ENCODE measurements at regions not wholly inside any gene's neighbourhood (a gene's known extent, or its start where the extent isn't known, plus 50 kb on each side); places are given as distances from the start of the nearest gene placed in this dataset.

DNA sequence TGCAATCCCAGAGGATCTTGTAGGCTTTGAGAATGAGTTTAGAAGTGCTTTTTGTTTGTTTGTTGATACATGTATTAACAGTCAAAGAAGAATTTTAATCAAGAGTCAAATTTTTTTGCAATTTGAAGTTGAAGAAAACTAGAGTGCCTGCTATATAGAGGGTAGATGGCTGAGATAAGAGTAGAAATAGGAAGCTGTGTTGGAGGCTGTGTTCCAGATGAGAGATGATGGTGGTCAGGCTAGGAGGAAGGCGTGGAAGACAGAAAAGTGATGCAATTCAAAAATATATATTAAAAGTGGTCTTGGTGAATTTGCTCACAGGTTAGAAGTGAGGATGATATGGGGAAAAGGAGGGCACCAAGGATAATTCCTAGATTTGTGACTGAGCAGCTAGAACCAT lies 978.3 kb downstream of the BCL11A start:
- ChIA-PET CTCF (no interaction called here), POLR2A (no interaction called here)
- Histone ChIP-seq H3K36me3 (ENCODE audit: control insufficient read depth, insufficient read depth, low read length) (no peaks in the 10 kb centered on the region), H3K27me3 (ENCODE audit: control insufficient read depth, insufficient read depth, low read length) (no peaks in the 10 kb centered on the region), H3K4me3 (ENCODE audit: low read depth, low read length) (no peak overlapping the region)
- DNase-seq (ENCODE audit: low read depth), result no peak
- TF ChIP-seq CTCF (IDR thresholded peaks at IDR 0.05; ENCODE audit: insufficient read depth, low read depth, low read length), result no peak

DNA sequence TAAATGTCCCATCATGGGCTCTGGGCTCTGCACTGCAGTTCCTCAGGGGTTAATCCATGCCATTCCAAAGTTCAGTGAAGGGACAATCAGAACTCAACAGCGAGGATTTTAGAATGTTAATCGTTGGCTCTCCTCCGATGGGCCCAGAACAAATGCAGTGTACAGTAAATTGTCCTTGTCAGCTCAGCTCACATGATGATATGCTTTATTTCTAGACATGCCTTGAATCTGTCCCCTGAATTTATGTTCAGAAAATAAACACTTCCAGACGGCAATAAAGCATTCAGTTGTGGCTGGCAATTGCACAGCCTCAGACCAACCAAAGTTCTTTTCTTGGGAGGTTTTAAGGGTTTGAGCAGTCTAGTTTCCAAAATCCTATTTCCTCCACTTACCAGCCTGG lies 981.2 kb downstream of the BCL11A start:
- POLR2A ChIA-PET, result no interaction called here
- H3K27me3 ChIP-seq (ENCODE audit: control insufficient read depth, insufficient read depth, low read length), result no peaks in the 10 kb centered on the region
- H3K36me3 ChIP-seq (ENCODE audit: control insufficient read depth, insufficient read depth, low read length), result no peaks in the 10 kb centered on the region
- H3K4me3 ChIP-seq (ENCODE audit: low read depth, low read length), result no peak overlapping the region
- CTCF ChIA-PET, result no interaction called here
- no peak for TF ChIP-seq CTCF (IDR thresholded peaks at IDR 0.05; ENCODE audit: insufficient read depth, low read depth, low read length)
- no peak for DNase-seq (ENCODE audit: low read depth)

- CTCF ChIA-PET, result interaction anchor here (0.8 kb wide), 1 partner anchor 30 kb away, joined by 3 read pairs; no protein-coding TSS in a partner anchor
- Histone ChIP-seq H3K36me3 (ENCODE audit: control insufficient read depth, insufficient read depth, low read length) (no peaks in the 10 kb centered on the region), H3K27me3 (ENCODE audit: control insufficient read depth, insufficient read depth, low read length) (no peaks in the 10 kb centered on the region), H3K4me3 (ENCODE audit: low read depth, low read length) (no peak overlapping the region)
- POLR2A ChIA-PET, result no interaction called here
- no peak for TF ChIP-seq CTCF (IDR thresholded peaks at IDR 0.05; ENCODE audit: insufficient read depth, low read depth, low read length)
- DNase-seq (ENCODE audit: low read depth), result no peak
Measured at GRCh38 chr2:59570818-59571217, 982.6 kb downstream of the BCL11A start.

DNA sequence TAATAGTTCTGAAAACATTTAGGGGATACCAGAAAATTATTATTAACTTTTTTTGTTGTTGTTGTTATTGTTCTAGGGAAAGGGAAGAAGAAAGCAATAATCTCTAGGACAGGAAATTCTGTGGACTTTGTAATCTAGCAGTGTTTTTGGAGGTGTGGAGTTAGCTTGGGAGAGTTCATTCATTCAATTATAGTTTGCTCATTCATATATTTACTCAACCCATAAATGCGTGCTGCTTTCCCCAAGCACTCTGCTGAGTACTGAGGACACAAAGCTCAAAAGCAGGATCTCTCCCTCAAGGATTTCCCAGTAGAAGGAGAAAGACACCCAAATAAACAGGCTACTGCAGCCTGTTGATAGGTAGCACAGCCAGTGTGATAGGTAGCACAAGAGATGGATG lies 984.3 kb downstream of the BCL11A start:
- CTCF ChIA-PET, result no interaction called here
- H3K4me3 ChIP-seq (ENCODE audit: low read depth, low read length), result no peak overlapping the region
- no peaks in the 10 kb centered on the region for H3K36me3 ChIP-seq (ENCODE audit: control insufficient read depth, insufficient read depth, low read length)
- no peak for DNase-seq (ENCODE audit: low read depth)
- no peaks in the 10 kb centered on the region for H3K27me3 ChIP-seq (ENCODE audit: control insufficient read depth, insufficient read depth, low read length)
- POLR2A ChIA-PET, result no interaction called here
- no peak for TF ChIP-seq CTCF (IDR thresholded peaks at IDR 0.05; ENCODE audit: insufficient read depth, low read depth, low read length)

- Histone ChIP-seq H3K36me3 (ENCODE audit: control insufficient read depth, insufficient read depth, low read length) (no peaks in the 10 kb centered on the region), H3K27me3 (ENCODE audit: control insufficient read depth, insufficient read depth, low read length) (no peaks in the 10 kb centered on the region), H3K4me3 (ENCODE audit: low read depth, low read length) (no peak overlapping the region)
- CTCF ChIA-PET, result no interaction called here
- POLR2A ChIA-PET, result no interaction called here
- no peak for DNase-seq (ENCODE audit: low read depth)
- TF ChIP-seq CTCF (IDR thresholded peaks at IDR 0.05; ENCODE audit: insufficient read depth, low read depth, low read length), result no peak
Measured at GRCh38 chr2:59568461-59568860, 985.0 kb downstream of the BCL11A start.
